ENCODE measurements at regions not wholly inside any gene's neighbourhood (a gene's known extent, or its start where the extent isn't known, plus 50 kb on each side); places are given as distances from the start of the nearest gene placed in this dataset.

GRCh38 chr5:174448662-174449061 is 275.7 kb upstream of the MSX2 start:
- Histone ChIP-seq H3K36me3 (ENCODE audit: control insufficient read depth, insufficient read depth, low read length) (no peaks in the 10 kb centered on the region), H3K27me3 (replicated peaks; ENCODE audit: control insufficient read depth, insufficient read depth, low read length) (no peaks in the 10 kb centered on the region), H3K4me3 (replicated peaks; ENCODE audit: low read depth, low read length) (no peak overlapping the region)
- DNase-seq (ENCODE audit: extremely low read depth, insufficient read length) = no peak
- TF ChIP-seq CTCF (IDR thresholded peaks at IDR 0.05; ENCODE audit: insufficient read depth, low read length, poor library complexity, severe bottlenecking) = no peak

GRCh38 chr5:174453690-174454089 is 270.7 kb upstream of the MSX2 start:
- no peaks in the 10 kb centered on the region for H3K27me3 ChIP-seq (replicated peaks; ENCODE audit: control insufficient read depth, insufficient read depth, low read length)
- H3K36me3 ChIP-seq (ENCODE audit: control insufficient read depth, insufficient read depth, low read length) = no peaks in the 10 kb centered on the region
- TF ChIP-seq CTCF (IDR thresholded peaks at IDR 0.05; ENCODE audit: insufficient read depth, low read length, poor library complexity, severe bottlenecking) = no peak
- H3K4me3 ChIP-seq (replicated peaks; ENCODE audit: low read depth, low read length) = no peak overlapping the region
- DNase-seq (ENCODE audit: extremely low read depth, insufficient read length) = no peak

- TF ChIP-seq CTCF (IDR thresholded peaks at IDR 0.05; ENCODE audit: insufficient read depth, low read length, poor library complexity, severe bottlenecking) = no peak
- DNase-seq (ENCODE audit: extremely low read depth, insufficient read length) = no peak
- Histone ChIP-seq H3K4me3 (replicated peaks; ENCODE audit: low read depth, low read length) (no peak overlapping the region), H3K36me3 (ENCODE audit: control insufficient read depth, insufficient read depth, low read length) (no peaks in the 10 kb centered on the region), H3K27me3 (replicated peaks; ENCODE audit: control insufficient read depth, insufficient read depth, low read length) (no peaks in the 10 kb centered on the region)
These were observed 269.9 kb upstream of the MSX2 start for GRCh38 chr5:174454464-174454863.

- H3K4me3 ChIP-seq (replicated peaks; ENCODE audit: low read depth, low read length) = no peak overlapping the region
- no peak for TF ChIP-seq CTCF (IDR thresholded peaks at IDR 0.05; ENCODE audit: insufficient read depth, low read length, poor library complexity, severe bottlenecking)
- no peaks in the 10 kb centered on the region for H3K36me3 ChIP-seq (ENCODE audit: control insufficient read depth, insufficient read depth, low read length)
- H3K27me3 ChIP-seq (replicated peaks; ENCODE audit: control insufficient read depth, insufficient read depth, low read length) = no peaks in the 10 kb centered on the region
- no peak for DNase-seq (ENCODE audit: extremely low read depth, insufficient read length)
These were observed 269.5 kb upstream of the MSX2 start for GRCh38 chr5:174454890-174455289.

- Histone ChIP-seq H3K36me3 (ENCODE audit: control insufficient read depth, insufficient read depth, low read length) (no peaks in the 10 kb centered on the region), H3K27me3 (replicated peaks; ENCODE audit: control insufficient read depth, insufficient read depth, low read length) (no peaks in the 10 kb centered on the region), H3K4me3 (replicated peaks; ENCODE audit: low read depth, low read length) (no peak overlapping the region)
- DNase-seq (ENCODE audit: extremely low read depth, insufficient read length) = no peak
- TF ChIP-seq CTCF (IDR thresholded peaks at IDR 0.05; ENCODE audit: insufficient read depth, low read length, poor library complexity, severe bottlenecking) = no peak
These were observed 269.1 kb upstream of the MSX2 start for GRCh38 chr5:174455301-174455700.

- TF ChIP-seq CTCF (IDR thresholded peaks at IDR 0.05; ENCODE audit: insufficient read depth, low read length, poor library complexity, severe bottlenecking) = no peak
- Histone ChIP-seq H3K27me3 (replicated peaks; ENCODE audit: control insufficient read depth, insufficient read depth, low read length) (no peaks in the 10 kb centered on the region), H3K36me3 (ENCODE audit: control insufficient read depth, insufficient read depth, low read length) (no peaks in the 10 kb centered on the region), H3K4me3 (replicated peaks; ENCODE audit: low read depth, low read length) (no peak overlapping the region)
- DNase-seq (ENCODE audit: extremely low read depth, insufficient read length) = no peak
These were observed 267.2 kb upstream of the MSX2 start for GRCh38 chr5:174457141-174457678.

Measured in GM06990 (cell line).